HUES6 (cell line): ENCODE measurements at regions not wholly inside any gene's neighbourhood (a gene's known extent, or its start where the extent isn't known, plus 50 kb on each side); places are given as distances from the start of the nearest gene placed in this dataset.
"Not testable (repeated sequence)": the region's sequence is repeated elsewhere in the genome, so short reads cannot be mapped to it uniquely, and the experiment has no call there.

Experiments used
- H3K27ac ChIP-seq: 2 replicates; pipeline ENCODE4 v1.7.0; 2013; ENCODE audit warnings: low read depth, mild to moderate bottlenecking, low read length, inconsistent platforms
- H3K27me3 ChIP-seq: 2 replicates; pipeline ENCODE4 v1.6.1; 2013; ENCODE audit warnings: low read length; ENCODE audit not compliant: control insufficient read depth, insufficient read depth
- H3K36me3 ChIP-seq: 2 replicates; pipeline ENCODE4 v1.6.1; 2013; ENCODE audit warnings: low read length; ENCODE audit not compliant: control insufficient read depth, insufficient read depth
- H3K4me1 ChIP-seq: 2 replicates; pipeline ENCODE4 v1.6.1; 2013; ENCODE audit warnings: low read length; ENCODE audit not compliant: control insufficient read depth, insufficient read depth
- H3K4me3 ChIP-seq: 2 replicates; pipeline ENCODE4 v1.5.1; 2013; ENCODE audit warnings: low read depth, low read length
- H3K9ac ChIP-seq: one replicate; pipeline ENCODE4 v1.6.1; 2013; ENCODE audit warnings: mild to moderate bottlenecking, low read length
- H3K9me3 ChIP-seq: 2 replicates; pipeline ENCODE4 v1.6.1; 2013; ENCODE audit warnings: low read depth, low read length; ENCODE audit not compliant: control insufficient read depth, insufficient read depth

- Histone ChIP-seq H3K4me1 (peaks cover 2% of the 10 kb centered on the region; the same call in 1 of the 2 replicates), H3K27me3 (no peaks in the 10 kb centered on the region), H3K9me3 (no peaks in the 10 kb centered on the region), H3K27ac (no peak overlapping the region), H3K36me3 (no peaks in the 10 kb centered on the region), H3K4me3 (no peak overlapping the region), H3K9ac (no peak overlapping the region)
Observed at GRCh38 chr2:58769864-58770234, 528.7 kb upstream of the FANCL start.

GRCh38 chr2:58769111-58769863 is 528.2 kb upstream of the FANCL start:
- peaks cover 2% of the 10 kb centered on the region; the same call in 1 of the 2 replicates for H3K4me1 ChIP-seq
- no peak overlapping the region for H3K9ac ChIP-seq
- H3K9me3 ChIP-seq = no peaks in the 10 kb centered on the region
- no peak overlapping the region for H3K4me3 ChIP-seq
- no peaks in the 10 kb centered on the region for H3K27me3 ChIP-seq
- H3K36me3 ChIP-seq = no peaks in the 10 kb centered on the region
- no peak overlapping the region for H3K27ac ChIP-seq

- Histone ChIP-seq H3K4me3 (no peak overlapping the region), H3K4me1 (peaks cover 2% of the 10 kb centered on the region; the same call in 1 of the 2 replicates), H3K9ac (no peak overlapping the region), H3K36me3 (no peaks in the 10 kb centered on the region), H3K9me3 (no peaks in the 10 kb centered on the region), H3K27ac (no peak overlapping the region), H3K27me3 (no peaks in the 10 kb centered on the region)
Observed at GRCh38 chr2:58768715-58769080, 527.6 kb upstream of the FANCL start.

GRCh38 chr2:58767828-58768714 is 526.9 kb upstream of the FANCL start:
- H3K27me3 ChIP-seq = no peaks in the 10 kb centered on the region
- H3K27ac ChIP-seq = no peak overlapping the region
- no peaks in the 10 kb centered on the region for H3K36me3 ChIP-seq
- H3K4me1 ChIP-seq = peaks cover 2% of the 10 kb centered on the region; the same call in 1 of the 2 replicates
- H3K4me3 ChIP-seq = no peak overlapping the region
- no peak overlapping the region for H3K9ac ChIP-seq
- H3K9me3 ChIP-seq = no peaks in the 10 kb centered on the region

GRCh38 chr2:58764338-58765104 is 523.4 kb upstream of the FANCL start:
- Histone ChIP-seq H3K9ac (no peak overlapping the region), H3K36me3 (no peaks in the 10 kb centered on the region), H3K4me1 (peaks cover 2% of the 10 kb centered on the region; the same call in 1 of the 2 replicates), H3K4me3 (no peak overlapping the region), H3K27ac (no peak overlapping the region), H3K27me3 (no peaks in the 10 kb centered on the region), H3K9me3 (no peaks in the 10 kb centered on the region)

GRCh38 chr2:58762176-58762781 is 521.2 kb upstream of the FANCL start:
- H3K36me3 ChIP-seq = no peaks in the 10 kb centered on the region
- H3K4me3 ChIP-seq = no peak overlapping the region
- no peaks in the 10 kb centered on the region; the same call in 1 of the 2 replicates for H3K4me1 ChIP-seq
- no peaks in the 10 kb centered on the region for H3K9me3 ChIP-seq
- H3K27me3 ChIP-seq = no peaks in the 10 kb centered on the region
- H3K27ac ChIP-seq = no peak overlapping the region
- H3K9ac ChIP-seq = no peak overlapping the region

GRCh38 chr2:58757971-58758370 is 516.8 kb upstream of the FANCL start:
- Histone ChIP-seq H3K4me3 (no peak overlapping the region), H3K9ac (no peak overlapping the region), H3K4me1 (no peaks in the 10 kb centered on the region; the same call in 1 of the 2 replicates), H3K27ac (no peak overlapping the region), H3K36me3 (no peaks in the 10 kb centered on the region), H3K9me3 (peaks cover 5% of the 10 kb centered on the region), H3K27me3 (no peaks in the 10 kb centered on the region)

GRCh38 chr2:58756336-58756735 is 515.2 kb upstream of the FANCL start:
- no peaks in the 10 kb centered on the region for H3K27me3 ChIP-seq
- H3K36me3 ChIP-seq = no peaks in the 10 kb centered on the region
- H3K9me3 ChIP-seq = peaks cover 19% of the 10 kb centered on the region
- H3K4me3 ChIP-seq = no peak overlapping the region
- no peak overlapping the region for H3K27ac ChIP-seq
- H3K9ac ChIP-seq = no peak overlapping the region
- no peaks in the 10 kb centered on the region; the same call in 1 of the 2 replicates for H3K4me1 ChIP-seq

- H3K27me3 ChIP-seq, H3K27ac ChIP-seq, H3K9ac ChIP-seq, H3K4me3 ChIP-seq, H3K36me3 ChIP-seq, H3K4me1 ChIP-seq: not testable (repeated sequence)
- H3K9me3 ChIP-seq = peaks cover 25% of the 10 kb centered on the region
Observed at GRCh38 chr2:58752507-58752906, 511.4 kb upstream of the FANCL start.

GRCh38 chr2:58751676-58752075 is 510.6 kb upstream of the FANCL start:
- not testable (repeated sequence) for H3K27ac ChIP-seq, H3K9ac ChIP-seq, H3K4me3 ChIP-seq, H3K27me3 ChIP-seq, H3K36me3 ChIP-seq, H3K4me1 ChIP-seq
- H3K9me3 ChIP-seq = peaks cover 25% of the 10 kb centered on the region
